Stomach (tissue), 8 donors: ENCODE measurements at regions not wholly inside any gene's neighbourhood (a gene's known extent, or its start where the extent isn't known, plus 50 kb on each side); places are given as distances from the start of the nearest gene placed in this dataset.

Experiments used
- DNase-seq, 2 donors: peaks; one replicate each; pipeline versions ENCODE4 v3.0.0 to v3.0.0-alpha.2; 2013 to 2019
- H3K27ac ChIP-seq, 5 donors: fragments of 200-600 bp in 4 of 5; sonication (generic) in 4 of 5; one replicate each; pipeline ENCODE4 v1.5.1; 2013 to 2019; ENCODE audit warnings: mild to moderate bottlenecking in 1 of 5, moderate library complexity in 1 of 5
- H3K27me3 ChIP-seq, 3 donors: fragments of 200-600 bp; sonication (generic); one replicate each; pipeline ENCODE4 v1.5.1; 2017 to 2019; ENCODE audit warnings: mixed run types in 1 of 3
- H3K36me3 ChIP-seq, 4 donors: fragments of 200-600 bp; sonication (generic); 1 replicate in 3 of 4; 2 replicates in 1 of 4; pipeline ENCODE4 v1.5.1; 2016 to 2019
- H3K4me1 ChIP-seq, 4 donors: fragments of 200-600 bp; sonication (generic); one replicate each; pipeline ENCODE4 v1.5.1; 2016 to 2019
- H3K4me3 ChIP-seq, 4 donors: fragments of 200-600 bp; sonication (generic) in 3 of 4; one replicate each; pipeline ENCODE4 v1.5.1; 2016 to 2019; ENCODE audit warnings: mild to moderate bottlenecking in 1 of 4
- H3K9me3 ChIP-seq, 4 donors: fragments of 200-600 bp; sonication (generic); one replicate each; pipeline ENCODE4 v1.5.1; 2016 to 2019
- CTCF ChIP-seq, 7 experiments: fragments of 450-650 bp in 4 of 7; fragments of 200-600 bp in 3 of 7; sonication (generic) in 3 of 7; IDR thresholded peaks; one replicate each; pipeline ENCODE4 v1.5.1; 2016 to 2019; ENCODE audit warnings: antibody characterized with exemption in 7 of 7, control low read depth in 2 of 7, mild to moderate bottlenecking in 1 of 7
- EP300 ChIP-seq: sonication (generic); formaldehyde crosslinking; IDR thresholded peaks from one replicate; pipeline ENCODE4 v1.6.1; 2017; ENCODE audit warnings: antibody characterized with exemption
- POLR2A ChIP-seq, 4 donors: fragments of 450-650 bp; IDR thresholded peaks; one replicate each; pipeline ENCODE4 v1.6.1; 2016; ENCODE audit warnings: antibody characterized with exemption in 4 of 4, control low read depth in 2 of 4, mild to moderate bottlenecking in 1 of 4, moderate library complexity in 1 of 4
- POLR2AphosphoS5 ChIP-seq, 3 donors: sonication (generic); formaldehyde crosslinking; IDR thresholded peaks; one replicate each; pipeline ENCODE4 v1.6.1; 2016; ENCODE audit warnings: antibody characterized with exemption in 3 of 3
- WGBS, 5 donors: extraction: QIAGEN DNeasy Blood & Tissue Kit in 3 of 5; methylation state at CpG; one replicate each; pipeline versions ENCODE4 v1.1.5 to v1.1.7; 2013 to 2018; 5-methylcytosine and 5-hydroxymethylcytosine counted together
- intact Hi-C: fragments of 100-400 bp; cut with DNase I; formaldehyde crosslinking; loops from one replicate; pipeline ENCODE4 v1.15.1; 2023; ENCODE audit warnings: low total_unique reads
- donor health status: healthy with polysubstance abuse.
- donor health status: Bipolar disorder and iron deficiency.
- donor health status: healthy.

GRCh38 chr14:26930576-26930975 lies 332.7 kb upstream of the NOVA1 start:
- Histone ChIP-seq H3K4me3 (no peak overlapping the region), H3K27ac (no peak overlapping the region), H3K9me3 (no peaks in the 10 kb centered on the region), H3K36me3 (no peaks in the 10 kb centered on the region), H3K4me1 (no peaks in the 10 kb centered on the region), H3K27me3 (no peaks in the 10 kb centered on the region)
- TF ChIP-seq CTCF (IDR thresholded peaks at IDR 0.05): no peak
- WGBS, 5 donors: 42 to 58% (median 46%) methylated on average over 2 of the region's 2 CpGs
- no peak for DNase-seq
- intact Hi-C loops: no loop called here

- 76 to 83% (median 81%) methylated on average over 4 of the region's 4 CpGs for WGBS, 5 donors
Measured at GRCh38 chr14:26932606-26933005, 334.8 kb upstream of the NOVA1 start.

GRCh38 chr14:26933431-26933830 lies 335.6 kb upstream of the NOVA1 start:
- H3K36me3 ChIP-seq: no peaks in the 10 kb centered on the region
- TF ChIP-seq CTCF (IDR thresholded peaks at IDR 0.05) (no peak), POLR2A (IDR thresholded peaks at IDR 0.05) (no peak)
- H3K27ac ChIP-seq: no peak overlapping the region
- WGBS, 5 donors: 28 to 41% (median 36%) methylated on average over 4 of the region's 4 CpGs
- H3K27me3 ChIP-seq: no peaks in the 10 kb centered on the region
- intact Hi-C loops: no loop called here
- no peak overlapping the region for H3K4me3 ChIP-seq
- no peak for DNase-seq
- no peaks in the 10 kb centered on the region for H3K4me1 ChIP-seq
- H3K9me3 ChIP-seq: no peaks in the 10 kb centered on the region

More at GRCh38 chr14:26932606-26933005, 334.8 kb upstream of the NOVA1 start:
- no peaks in the 10 kb centered on the region for H3K4me1 ChIP-seq
- intact Hi-C loops: no loop called here
- no peaks in the 10 kb centered on the region for H3K27me3 ChIP-seq
- H3K36me3 ChIP-seq: no peaks in the 10 kb centered on the region
- H3K27ac ChIP-seq: no peak overlapping the region
- TF ChIP-seq POLR2AphosphoS5 (IDR thresholded peaks at IDR 0.05): no peak
- no peak for TF ChIP-seq EP300
- TF ChIP-seq CTCF (IDR thresholded peaks at IDR 0.05): no peak
- TF ChIP-seq POLR2A (IDR thresholded peaks at IDR 0.05): no peak
- H3K4me3 ChIP-seq: no peak overlapping the region
- no peaks in the 10 kb centered on the region for H3K9me3 ChIP-seq
- no peak for DNase-seq

- Histone ChIP-seq H3K36me3 (no peaks in the 10 kb centered on the region), H3K9me3 (no peaks in the 10 kb centered on the region), H3K27me3 (no peaks in the 10 kb centered on the region), H3K4me3 (no peak overlapping the region), H3K4me1 (no peaks in the 10 kb centered on the region), H3K27ac (no peak overlapping the region)
- WGBS, 5 donors: 14 to 43% (median 32%) methylated on average over 3 of the region's 3 CpGs
- intact Hi-C loops: no loop called here
- no peak for DNase-seq
- TF ChIP-seq POLR2A (IDR thresholded peaks at IDR 0.05): no peak
Measured at GRCh38 chr14:26934151-26934550, 336.3 kb upstream of the NOVA1 start.

GRCh38 chr14:26935733-26936132 lies 337.9 kb upstream of the NOVA1 start:
- Histone ChIP-seq H3K27ac (no peak overlapping the region), H3K4me3 (no peak overlapping the region), H3K36me3 (no peaks in the 10 kb centered on the region), H3K27me3 (no peaks in the 10 kb centered on the region), H3K4me1 (no peaks in the 10 kb centered on the region), H3K9me3 (no peaks in the 10 kb centered on the region)
- DNase-seq: no peak
- TF ChIP-seq EP300: no peak
- TF ChIP-seq POLR2A (IDR thresholded peaks at IDR 0.05): no peak
- no peak for TF ChIP-seq CTCF (IDR thresholded peaks at IDR 0.05)
- no peak for TF ChIP-seq POLR2AphosphoS5 (IDR thresholded peaks at IDR 0.05)
- WGBS, 5 donors: 61 to 72% (median 68%) methylated on average over 4 of the region's 4 CpGs
- intact Hi-C loops: no loop called here
